ENCODE measurements at regions not wholly inside any gene's neighbourhood (a gene's known extent, or its start where the extent isn't known, plus 50 kb on each side); places are given as distances from the start of the nearest gene placed in this dataset.

GRCh38 chr15:27622371-27622770, 476.7 kb downstream of the OCA2 start (continued):
- no peak for TF ChIP-seq ZNF337 (CRISPR knock-in tag; IDR thresholded peaks at IDR 0.05; ENCODE audit: borderline replicate concordance, low read depth)
- TF ChIP-seq CREB1 (IDR thresholded peaks at IDR 0.05) = no peak
- TF ChIP-seq CREB1 (CRISPR knock-in tag; IDR thresholded peaks at IDR 0.05) = no peak
- no peak for TF ChIP-seq ZNF597 (CRISPR knock-in tag; IDR thresholded peaks at IDR 0.05)
- no peak for TF ChIP-seq HOXA5 (CRISPR knock-in tag; IDR thresholded peaks at IDR 0.05)

GRCh38 chr15:27619204-27619603, 479.9 kb downstream of the OCA2 start:
- ATAC-seq (no peak), FAIRE-seq (no peak), DNase-seq (ENCODE audit: low spot score) (no peak)
- Histone ChIP-seq H3K4me2 (ENCODE audit: low read depth, low read length) (no peak overlapping the region), H3K4me3 (replicated peaks in 1 of 3; ENCODE audit: insufficient read depth in 1 of 3, low read depth in 2 of 3, low read length in 3 of 3) (no peak overlapping the region), H4K20me1 (ENCODE audit: insufficient read depth, low read length) (no peaks in the 10 kb centered on the region), H3K27ac (ENCODE audit: extremely low read length, insufficient read depth, low read length) (no peak overlapping the region), H3K4me1 (ENCODE audit: insufficient read depth, low read length) (no peaks in the 10 kb centered on the region), H3K79me2 (ENCODE audit: insufficient read depth, low read length) (no peaks in the 10 kb centered on the region), H3K27me3 (ENCODE audit: control insufficient read depth in 1 of 2, insufficient read depth in 2 of 2, low read length in 2 of 2) (0 out of 5 replicates have a peak, but pooled peaks cover 0 to 2% of the 10 kb centered on the region in 2 experiments), H2AFZ (ENCODE audit: low read length) (no peak overlapping the region), H3K9me3 (ENCODE audit: low read length) (no peaks in the 10 kb centered on the region), H3K36me3 (replicated peaks in 1 of 2; ENCODE audit: control insufficient read depth in 1 of 2, insufficient read depth in 2 of 2, low read length in 2 of 2) (no peaks in the 10 kb centered on the region), H3K9ac (ENCODE audit: insufficient read depth, low read depth, low read length) (no peak overlapping the region)
- no TSS peak for BruUV-seq (replicated peaks)
- CTCF ChIA-PET (ENCODE audit: low intra/inter-chr PET ratio, low total read pairs) = no interaction called here
- intact Hi-C loops (cut with micrococcal nuclease; ENCODE audit: unreplicated experiment) = no loop called here
- POLR2A ChIA-PET = no interaction called here
- in situ Hi-C loops (cut with HindIII; ENCODE audit: extremely low pct_ligation_motif_present, low pct_unique_long_range_greater_than_20kb) = no loop called here
- 13% methylated on average over 4 of the region's 8 CpGs for WGBS (ENCODE audit: low lambda C conversion rate)
- TF ChIP-seq MXD3 (CRISPR knock-in tag; IDR thresholded peaks at IDR 0.05) = no peak
- TF ChIP-seq AKAP8 (CRISPR knock-in tag; IDR thresholded peaks at IDR 0.05) = no peak
- TF ChIP-seq KDM1A (CRISPR knock-in tag; IDR thresholded peaks at IDR 0.05) = no peak
- TF ChIP-seq ZNF572 (CRISPR knock-in tag; IDR thresholded peaks at IDR 0.05) = no peak
- no peak for TF ChIP-seq CSRNP1 (CRISPR knock-in tag; IDR thresholded peaks at IDR 0.05)
- TF ChIP-seq EHMT2 (IDR thresholded peaks at IDR 0.05; ENCODE audit: borderline replicate concordance, low read depth, low read length) = no peak
- TF ChIP-seq STAT6 (CRISPR knock-in tag; IDR thresholded peaks at IDR 0.05; ENCODE audit: borderline replicate concordance) = no peak
- no peak for TF ChIP-seq KDM2A (CRISPR knock-in tag; IDR thresholded peaks at IDR 0.05; ENCODE audit: borderline replicate concordance, low read depth)
- no peak for TF ChIP-seq PBX3 (CRISPR knock-in tag; IDR thresholded peaks at IDR 0.05; ENCODE audit: borderline replicate concordance)
- no peak for TF ChIP-seq KAT2B (IDR thresholded peaks at IDR 0.05; ENCODE audit: borderline replicate concordance, low read depth, low read length)
- TF ChIP-seq NRL (CRISPR knock-in tag; IDR thresholded peaks at IDR 0.05; ENCODE audit: borderline replicate concordance) = no peak
- TF ChIP-seq SOX5 (CRISPR knock-in tag; IDR thresholded peaks at IDR 0.05; ENCODE audit: borderline replicate concordance) = no peak

Data from HepG2 (cell line).